SH-SY5Y (cell line): ENCODE measurements at regions not wholly inside any gene's neighbourhood (a gene's known extent, or its start where the extent isn't known, plus 50 kb on each side); places are given as distances from the start of the nearest gene placed in this dataset.

Source experiments
- GATA2 ChIP-seq: IDR thresholded peaks from 2 replicates; pipeline ENCODE4 v1.6.1; 2011; ENCODE audit warnings: mild to moderate bottlenecking, low read depth, low read length
- GATA3 ChIP-seq: IDR thresholded peaks from 2 replicates; pipeline ENCODE4 v1.6.1; 2011; ENCODE audit warnings: low read depth, mild to moderate bottlenecking, low read length, moderate library complexity

DNA sequence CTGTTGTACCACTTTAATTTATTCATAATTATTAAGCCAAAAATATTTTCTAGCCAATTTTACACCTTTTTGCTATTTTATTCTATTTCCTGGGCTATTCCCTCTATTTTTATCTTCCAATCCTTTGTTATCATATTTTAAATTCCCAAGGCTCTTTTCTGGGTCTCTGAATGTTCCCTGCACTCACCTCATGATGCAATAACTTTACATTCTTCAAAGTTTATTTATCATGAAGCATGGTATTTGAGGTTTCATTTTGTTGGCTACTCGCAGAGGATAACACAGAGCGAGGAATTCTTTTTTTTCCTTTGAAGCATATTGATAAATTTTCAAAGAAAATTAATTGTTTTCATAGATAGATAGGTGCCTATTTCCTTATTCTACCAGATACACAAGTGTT lies 489.8 kb upstream of the TMPRSS15 start:
- TF ChIP-seq GATA2 (no peak), GATA3 (no peak)
